Thymus (tissue), 11 donors: ENCODE measurements at regions not wholly inside any gene's neighbourhood (a gene's known extent, or its start where the extent isn't known, plus 50 kb on each side); places are given as distances from the start of the nearest gene placed in this dataset.

ENCODE experiments used
- DNase-seq, 9 donors: peaks; one replicate each; pipeline ENCODE4 v3.0.0-alpha.2; 2013; ENCODE audit warnings: low spot score in 9 of 9, low read depth in 6 of 9, missing footprints in 1 of 9
- H3K27ac ChIP-seq, 2 donors: one replicate each; pipeline ENCODE4 v1.5.1; 2013; ENCODE audit warnings: control low read depth in 1 of 2, low read depth in 1 of 2, low read length in 1 of 2, mild to moderate bottlenecking in 1 of 2, moderate library complexity in 1 of 2
- H3K27me3 ChIP-seq, 2 donors: one replicate each; pipeline ENCODE4 v1.5.1; 2013; ENCODE audit warnings: low read length in 1 of 2; ENCODE audit not compliant: control insufficient read depth in 2 of 2, insufficient read depth in 1 of 2
- H3K36me3 ChIP-seq, 2 donors: one replicate each; pipeline ENCODE4 v1.5.1; 2013; ENCODE audit warnings: low read length in 1 of 2, mild to moderate bottlenecking in 1 of 2, moderate library complexity in 1 of 2; ENCODE audit not compliant: control insufficient read depth in 2 of 2, insufficient read depth in 2 of 2
- H3K4me1 ChIP-seq, 2 donors: one replicate each; pipeline ENCODE4 v1.5.1; 2013; ENCODE audit warnings: low read length in 2 of 2; ENCODE audit not compliant: control insufficient read depth in 2 of 2, insufficient read depth in 2 of 2
- H3K4me3 ChIP-seq, 2 donors: one replicate each; pipeline ENCODE4 v1.5.1; 2013; ENCODE audit warnings: low read length in 2 of 2, control low read depth in 1 of 2, mild to moderate bottlenecking in 1 of 2
- H3K9me3 ChIP-seq, 2 donors: one replicate each; pipeline ENCODE4 v1.5.1; 2013; ENCODE audit warnings: low read length in 1 of 2, mild to moderate bottlenecking in 1 of 2; ENCODE audit not compliant: control insufficient read depth in 2 of 2, insufficient read depth in 1 of 2
- WGBS: extraction: QIAGEN DNeasy Blood & Tissue Kit; methylation state at CpG from one replicate; pipeline ENCODE4 v1.1.7; 2013; 5-methylcytosine and 5-hydroxymethylcytosine counted together
- donor health status: healthy.

DNA sequence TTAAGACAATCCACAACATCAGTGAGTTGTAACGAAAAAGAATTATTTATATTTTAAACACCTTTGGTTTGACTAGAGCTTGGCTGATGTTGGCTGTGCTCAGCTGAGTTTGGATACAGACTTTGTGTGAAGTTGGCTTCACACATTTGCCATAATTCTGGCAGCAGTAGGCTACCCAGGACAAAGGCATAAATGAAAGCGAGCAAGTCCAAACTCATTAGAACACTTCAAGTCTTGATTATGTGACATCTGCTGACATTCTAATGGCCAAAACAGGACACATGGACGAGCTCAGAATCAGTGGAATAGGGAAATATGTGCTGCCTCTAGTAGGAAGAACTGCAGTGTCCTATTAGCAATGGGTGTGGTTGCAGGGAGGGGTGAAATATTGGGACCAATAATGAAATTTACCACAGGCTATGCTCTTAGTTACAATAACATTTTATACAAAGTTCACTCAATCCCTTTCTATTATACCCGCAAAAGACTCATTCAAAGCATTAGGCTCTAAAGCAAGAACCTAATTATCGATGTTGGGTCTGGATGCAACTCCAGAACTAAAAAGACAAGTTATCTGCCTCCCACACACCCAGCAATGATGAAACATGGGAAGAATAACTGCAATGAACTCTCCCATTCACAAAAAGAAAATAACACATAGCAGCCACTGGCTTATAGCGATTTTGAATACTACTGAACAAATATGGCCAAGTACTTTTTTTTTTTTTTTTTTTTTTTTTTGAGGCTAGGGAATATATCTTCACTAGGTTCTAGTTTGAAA is 493.9 kb upstream of the RASGRP1 start:
- WGBS, result 93% methylated on average over 6 of the region's 6 CpGs
- DNase-seq, result no peak
- no peak overlapping the region for H3K27ac ChIP-seq
- no peaks in the 10 kb centered on the region for H3K36me3 ChIP-seq
- H3K27me3 ChIP-seq, result no peaks in the 10 kb centered on the region
- H3K9me3 ChIP-seq, result no peaks in the 10 kb centered on the region
- H3K4me3 ChIP-seq, result no peak overlapping the region
- H3K4me1 ChIP-seq, result no peaks in the 10 kb centered on the region

DNA sequence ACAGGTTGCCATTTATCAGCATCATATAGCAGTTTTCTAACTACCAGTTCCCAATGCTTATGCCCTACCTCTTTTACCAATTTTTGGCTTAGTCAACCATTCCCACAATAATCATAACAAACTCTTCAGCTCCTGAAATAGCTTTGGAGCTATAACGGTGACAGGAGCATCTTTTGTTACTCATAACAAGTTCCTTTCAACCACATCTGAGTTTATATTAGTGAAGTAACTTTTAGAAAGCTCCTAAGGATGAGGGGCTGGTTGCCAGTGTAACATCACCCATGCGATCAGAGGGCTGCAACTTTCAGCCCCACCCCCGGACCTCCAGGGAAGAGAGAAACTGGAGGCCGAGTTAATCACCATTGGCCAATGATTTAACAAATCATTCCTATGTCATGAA is 495.3 kb upstream of the RASGRP1 start:
- Histone ChIP-seq H3K36me3 (no peaks in the 10 kb centered on the region), H3K4me3 (no peak overlapping the region), H3K27me3 (no peaks in the 10 kb centered on the region), H3K27ac (no peak overlapping the region), H3K9me3 (no peaks in the 10 kb centered on the region), H3K4me1 (no peaks in the 10 kb centered on the region)
- no peak for DNase-seq
- WGBS, result 95% methylated on average over 4 of the region's 4 CpGs

DNA sequence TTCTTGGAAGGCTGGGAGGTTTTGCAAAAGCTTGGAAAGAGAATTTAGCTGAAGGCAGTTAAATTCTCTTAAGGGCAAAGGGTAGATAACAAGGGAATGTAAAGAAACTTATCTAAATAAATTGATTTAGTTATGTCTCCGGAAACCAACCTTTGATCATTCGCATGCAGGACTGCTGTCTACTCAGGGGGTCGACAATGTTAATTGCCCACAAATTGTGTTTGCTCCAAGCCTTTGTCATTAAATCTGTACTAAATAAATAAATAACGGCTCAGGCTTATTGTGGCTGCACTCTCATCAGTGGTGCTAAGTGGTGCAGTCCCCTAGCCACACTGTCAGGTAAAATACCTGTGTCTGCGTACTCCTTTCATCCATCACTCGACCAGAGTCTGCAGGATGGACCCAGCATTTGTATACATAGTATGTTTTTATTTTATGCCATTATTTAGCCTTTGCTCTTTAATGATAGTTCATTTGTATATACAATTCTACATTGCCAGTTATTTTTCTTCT is 497.4 kb upstream of the RASGRP1 start:
- H3K27ac ChIP-seq, result no peak overlapping the region
- no peaks in the 10 kb centered on the region for H3K36me3 ChIP-seq
- DNase-seq, result no peak
- 90% methylated on average over 6 of the region's 6 CpGs for WGBS
- H3K9me3 ChIP-seq, result no peaks in the 10 kb centered on the region
- H3K4me1 ChIP-seq, result no peaks in the 10 kb centered on the region
- H3K4me3 ChIP-seq, result no peak overlapping the region
- no peaks in the 10 kb centered on the region for H3K27me3 ChIP-seq

DNA sequence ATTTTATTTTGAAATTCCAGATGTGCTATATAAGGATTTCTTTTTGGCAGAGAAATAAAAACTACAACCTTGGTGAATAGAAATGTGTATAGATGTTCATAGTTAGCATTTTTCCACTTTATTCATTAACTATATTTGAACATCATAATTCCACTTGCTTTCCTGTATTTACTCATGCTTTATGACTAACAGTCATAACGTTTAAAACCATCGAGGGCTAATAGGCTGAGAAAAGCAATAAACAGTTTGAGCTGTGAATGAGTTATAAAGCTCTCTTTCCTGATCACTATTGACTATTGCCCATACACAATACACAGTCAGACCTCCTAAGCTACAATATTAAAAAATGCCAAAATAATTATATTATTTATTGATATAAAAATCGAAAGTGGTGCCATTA is 502.1 kb upstream of the RASGRP1 start:
- DNase-seq, result no peak
- WGBS, result 95% methylated on average over 3 of the region's 3 CpGs

DNA sequence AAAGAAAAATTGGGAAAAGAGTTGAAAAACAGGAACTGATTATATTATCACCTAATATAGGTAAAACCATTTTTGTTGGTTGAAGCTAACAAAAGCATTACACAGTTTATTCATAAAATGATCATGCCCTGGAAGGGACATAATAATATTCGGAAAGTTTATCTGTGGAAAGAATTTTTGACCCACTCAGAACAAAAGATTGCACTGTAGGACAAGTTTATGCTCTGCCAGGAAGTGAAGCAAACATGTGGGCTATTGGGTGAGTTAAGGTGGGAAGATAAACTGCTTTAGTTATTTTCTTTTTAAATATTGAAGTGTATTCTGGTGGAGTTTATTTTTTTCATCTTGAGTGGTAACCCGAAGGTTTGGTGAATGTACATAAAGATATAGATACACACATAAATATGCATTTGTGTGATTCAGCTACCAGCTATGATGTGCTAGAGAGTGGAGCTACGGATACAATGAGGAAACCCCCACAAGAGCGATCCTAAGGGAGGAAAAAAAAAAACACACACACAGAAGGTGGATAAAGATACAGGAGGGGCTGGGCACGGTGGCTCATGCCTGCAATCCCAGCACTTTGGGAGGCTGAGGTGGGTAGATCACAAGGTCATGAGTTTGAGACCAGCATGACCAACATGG is 506.4 kb upstream of the THBS1 start:
- Histone ChIP-seq H3K9me3 (no peaks in the 10 kb centered on the region), H3K4me1 (no peaks in the 10 kb centered on the region), H3K27ac (no peak overlapping the region), H3K4me3 (no peak overlapping the region), H3K27me3 (no peaks in the 10 kb centered on the region), H3K36me3 (no peaks in the 10 kb centered on the region)
- no peak for DNase-seq
- WGBS, result 86% methylated on average over 5 of the region's 5 CpGs

More for the DNA sequence above, 502.1 kb upstream of the RASGRP1 start:
- Histone ChIP-seq H3K4me1 (no peaks in the 10 kb centered on the region), H3K27ac (no peak overlapping the region), H3K9me3 (no peaks in the 10 kb centered on the region), H3K4me3 (no peak overlapping the region), H3K36me3 (no peaks in the 10 kb centered on the region), H3K27me3 (no peaks in the 10 kb centered on the region)

DNA sequence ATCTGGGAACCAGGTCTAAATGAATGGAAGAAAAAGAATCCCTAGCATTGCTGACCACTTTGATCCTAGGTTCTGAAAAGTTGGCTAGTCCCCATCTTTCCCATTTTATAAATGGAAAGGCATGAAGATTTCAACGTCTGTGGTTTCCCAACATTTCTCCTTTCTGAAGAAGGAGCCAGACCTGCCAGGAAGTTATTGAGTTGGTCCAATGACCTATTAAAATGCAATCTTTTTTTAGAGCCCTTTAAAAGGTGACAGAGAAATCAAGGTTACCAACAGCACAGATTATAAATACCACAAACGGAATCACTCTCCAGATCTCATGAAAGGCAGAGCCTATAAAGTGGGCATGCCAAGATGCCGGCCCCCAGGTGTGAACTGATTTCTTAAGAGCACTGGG is 505.6 kb upstream of the THBS1 start:
- Histone ChIP-seq H3K27me3 (no peaks in the 10 kb centered on the region), H3K27ac (no peak overlapping the region), H3K4me3 (no peak overlapping the region), H3K9me3 (no peaks in the 10 kb centered on the region), H3K36me3 (no peaks in the 10 kb centered on the region), H3K4me1 (no peaks in the 10 kb centered on the region)
- WGBS, result 76% methylated on average over 3 of the region's 3 CpGs
- DNase-seq, result no peak

DNA sequence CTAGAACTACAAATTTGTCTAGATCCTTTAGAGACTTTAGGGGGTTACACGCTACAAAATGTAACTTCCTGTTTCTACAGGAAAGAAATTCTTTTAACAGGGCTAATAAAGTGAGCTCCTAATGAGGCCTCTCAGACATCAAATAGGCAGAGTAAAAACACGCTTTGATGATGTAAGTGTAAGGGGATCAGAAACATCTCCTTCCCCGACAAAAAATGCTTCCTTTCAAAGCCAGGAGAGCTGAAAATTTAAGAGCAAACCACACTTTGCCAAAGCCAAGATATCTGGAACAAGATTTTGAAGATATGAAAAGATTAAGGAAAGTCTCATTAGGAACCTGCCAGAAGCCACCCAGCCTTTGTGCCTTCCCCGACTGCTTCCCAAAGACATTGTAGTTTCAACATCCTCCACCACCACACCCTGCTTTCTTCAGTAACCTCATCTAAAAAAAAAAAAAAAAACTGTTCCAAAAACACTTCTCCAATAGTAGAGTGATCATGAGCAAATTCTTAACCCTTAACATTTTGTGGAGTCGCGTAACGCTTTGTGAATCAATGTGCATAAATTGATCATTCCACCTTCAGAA is 505.0 kb upstream of the THBS1 start:
- Histone ChIP-seq H3K4me3 (no peak overlapping the region), H3K9me3 (no peaks in the 10 kb centered on the region), H3K36me3 (no peaks in the 10 kb centered on the region), H3K27ac (no peak overlapping the region), H3K27me3 (no peaks in the 10 kb centered on the region), H3K4me1 (no peaks in the 10 kb centered on the region)
- no peak for DNase-seq
- 76% methylated on average over 7 of the region's 7 CpGs for WGBS

DNA sequence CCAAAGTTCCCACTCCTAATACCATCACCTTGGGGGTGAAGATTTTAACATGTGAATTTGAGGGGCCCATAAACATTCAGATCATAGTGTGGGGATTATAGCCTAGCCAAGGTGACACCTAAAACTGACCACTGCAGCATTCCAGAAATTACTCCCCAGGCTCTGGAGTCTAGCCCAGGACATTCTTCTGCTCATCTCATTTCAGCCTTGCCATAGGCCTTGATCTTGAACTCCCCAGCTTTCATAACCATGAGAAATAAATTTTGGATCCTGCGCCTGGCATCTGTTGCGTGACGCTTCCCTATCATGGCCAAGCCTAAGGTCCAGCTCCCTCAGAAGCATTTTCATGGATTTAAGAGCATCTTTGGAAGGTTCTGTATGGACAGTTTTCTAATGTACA is 502.9 kb upstream of the THBS1 start:
- Histone ChIP-seq H3K9me3 (no peaks in the 10 kb centered on the region), H3K4me3 (no peak overlapping the region), H3K4me1 (no peaks in the 10 kb centered on the region), H3K27me3 (no peaks in the 10 kb centered on the region), H3K36me3 (no peaks in the 10 kb centered on the region), H3K27ac (no peak overlapping the region)
- 97% methylated on average over 3 of the region's 3 CpGs for WGBS
- DNase-seq, result no peak

DNA sequence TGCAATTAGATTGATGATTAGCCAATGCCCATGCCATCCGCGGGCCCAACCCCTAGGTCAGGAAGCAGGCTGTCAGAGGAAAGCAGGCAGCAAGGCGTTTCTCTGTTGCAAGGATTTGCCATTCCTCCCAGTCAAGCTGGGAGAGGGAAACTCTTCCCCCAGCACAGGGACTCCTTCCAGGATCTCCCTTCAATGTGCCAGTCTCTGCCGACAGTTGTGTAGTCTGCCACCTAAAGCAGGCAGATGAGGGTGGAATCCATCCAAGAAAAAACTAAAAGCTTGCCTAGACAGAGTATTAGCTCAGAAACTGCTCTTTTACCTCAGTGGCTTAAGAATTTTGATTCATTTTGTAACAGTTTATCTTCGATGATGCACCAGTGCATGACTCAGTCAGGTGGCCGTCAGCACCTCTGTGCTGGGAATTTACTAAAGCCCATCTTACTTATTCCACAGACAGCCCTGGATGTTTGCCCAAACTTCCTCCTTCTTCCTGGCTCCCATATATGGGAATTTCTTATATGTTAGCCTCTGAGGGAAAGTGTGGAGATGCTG is 501.5 kb upstream of the THBS1 start:
- DNase-seq, result no peak
- 95% methylated on average over 6 of the region's 6 CpGs for WGBS

More for the DNA sequence above, 501.5 kb upstream of the THBS1 start:
- no peaks in the 10 kb centered on the region for H3K36me3 ChIP-seq
- H3K27me3 ChIP-seq, result no peaks in the 10 kb centered on the region
- no peaks in the 10 kb centered on the region for H3K4me1 ChIP-seq
- H3K27ac ChIP-seq, result no peak overlapping the region
- H3K4me3 ChIP-seq, result no peak overlapping the region
- no peaks in the 10 kb centered on the region for H3K9me3 ChIP-seq
